ENCODE measurements at regions not wholly inside any gene's neighbourhood (a gene's known extent, or its start where the extent isn't known, plus 50 kb on each side); places are given as distances from the start of the nearest gene placed in this dataset.

- no peak overlapping the region for H3K27ac Mint-ChIP-seq (ENCODE audit: unreplicated experiment)
- no peaks in the 10 kb centered on the region for H3K9me3 Mint-ChIP-seq (ENCODE audit: low read depth, unreplicated experiment)
- peaks cover 6% of the 10 kb centered on the region for H3K4me1 Mint-ChIP-seq (ENCODE audit: low read depth, unreplicated experiment)
- CTCF ChIA-PET = no interaction called here
- BruUV-seq (replicated peaks) = no TSS peak
- intact Hi-C loops (cut with micrococcal nuclease; ENCODE audit: unreplicated experiment) = no loop called here
- H3K27me3 Mint-ChIP-seq (ENCODE audit: unreplicated experiment) = no peaks in the 10 kb centered on the region
- H3K4me3 Mint-ChIP-seq (ENCODE audit: low read depth, unreplicated experiment) = no peak overlapping the region
- no peaks in the 10 kb centered on the region for H3K36me3 Mint-ChIP-seq (ENCODE audit: insufficient read depth, unreplicated experiment)
- no peak for DNase-seq
- no peak for TF ChIP-seq CTCF (IDR thresholded peaks at IDR 0.05; ENCODE audit: unreplicated experiment)
Measured at GRCh38 chr15:36364377-36364776, 215.0 kb upstream of the CDIN1 start.

- TF ChIP-seq CTCF (IDR thresholded peaks at IDR 0.05; ENCODE audit: unreplicated experiment) = no peak
- BruUV-seq (replicated peaks) = no TSS peak
- intact Hi-C loops (cut with micrococcal nuclease; ENCODE audit: unreplicated experiment) = no loop called here
- no peaks in the 10 kb centered on the region for H3K36me3 Mint-ChIP-seq (ENCODE audit: insufficient read depth, unreplicated experiment)
- peaks cover 8% of the 10 kb centered on the region for H3K4me1 Mint-ChIP-seq (ENCODE audit: low read depth, unreplicated experiment)
- H3K27me3 Mint-ChIP-seq (ENCODE audit: unreplicated experiment) = no peaks in the 10 kb centered on the region
- CTCF ChIA-PET = no interaction called here
- H3K27ac Mint-ChIP-seq (ENCODE audit: unreplicated experiment) = no peak overlapping the region
- no peak overlapping the region for H3K4me3 Mint-ChIP-seq (ENCODE audit: low read depth, unreplicated experiment)
- H3K9me3 Mint-ChIP-seq (ENCODE audit: low read depth, unreplicated experiment) = no peaks in the 10 kb centered on the region
- DNase-seq = no peak
Measured at GRCh38 chr15:36365963-36366362, 213.5 kb upstream of the CDIN1 start.

DNA sequence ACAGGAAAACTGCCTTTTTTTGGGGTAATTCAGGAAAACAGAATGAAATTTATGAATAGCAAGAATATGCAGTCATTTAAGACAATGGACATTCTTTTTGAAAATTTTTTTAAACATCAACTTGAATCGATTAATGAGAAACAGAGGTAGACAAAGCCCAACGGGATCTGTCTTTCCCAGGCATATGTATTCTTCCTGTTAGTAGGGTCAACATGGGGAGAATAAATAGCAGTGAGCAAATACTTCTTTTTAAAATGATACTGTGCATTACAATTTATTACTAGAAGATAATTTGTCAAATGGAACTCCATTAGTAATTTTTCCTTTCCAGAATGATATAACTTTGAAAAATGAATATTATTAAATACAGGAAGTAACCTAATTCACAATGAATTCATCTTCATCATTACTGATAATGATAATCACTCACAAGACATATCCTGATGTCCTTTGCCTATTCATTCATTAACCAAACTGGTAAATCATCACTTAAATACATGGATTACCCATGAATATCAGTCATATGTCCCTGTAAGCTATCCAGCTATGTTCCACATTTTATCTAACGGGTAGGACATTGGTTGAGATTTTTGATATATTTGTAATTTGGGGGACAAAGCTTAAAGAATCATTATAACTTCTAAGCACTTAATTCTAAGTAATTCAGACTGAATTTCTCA lies 209.2 kb upstream of the CDIN1 start:
- H3K27ac Mint-ChIP-seq (ENCODE audit: unreplicated experiment) = no peak overlapping the region
- CTCF ChIA-PET = no interaction called here
- H3K4me3 Mint-ChIP-seq (ENCODE audit: low read depth, unreplicated experiment) = no peak overlapping the region
- no peaks in the 10 kb centered on the region for H3K9me3 Mint-ChIP-seq (ENCODE audit: low read depth, unreplicated experiment)
- H3K36me3 Mint-ChIP-seq (ENCODE audit: insufficient read depth, unreplicated experiment) = no peaks in the 10 kb centered on the region
- no TSS peak for BruUV-seq (replicated peaks)
- no peak for DNase-seq
- H3K27me3 Mint-ChIP-seq (ENCODE audit: unreplicated experiment) = no peaks in the 10 kb centered on the region
- TF ChIP-seq CTCF (IDR thresholded peaks at IDR 0.05; ENCODE audit: unreplicated experiment) = no peak
- intact Hi-C loops (cut with micrococcal nuclease; ENCODE audit: unreplicated experiment) = no loop called here
- H3K4me1 Mint-ChIP-seq (ENCODE audit: low read depth, unreplicated experiment) = peaks cover 8% of the 10 kb centered on the region

GRCh38 chr15:36370731-36371112 lies 208.7 kb upstream of the CDIN1 start:
- Mint-ChIP-seq H3K27me3 (ENCODE audit: unreplicated experiment) (no peaks in the 10 kb centered on the region), H3K4me3 (ENCODE audit: low read depth, unreplicated experiment) (no peak overlapping the region), H3K36me3 (ENCODE audit: insufficient read depth, unreplicated experiment) (no peaks in the 10 kb centered on the region), H3K9me3 (ENCODE audit: low read depth, unreplicated experiment) (no peaks in the 10 kb centered on the region), H3K4me1 (ENCODE audit: low read depth, unreplicated experiment) (peaks cover 8% of the 10 kb centered on the region), H3K27ac (ENCODE audit: unreplicated experiment) (no peak overlapping the region)
- no TSS peak for BruUV-seq (replicated peaks)
- no peak for DNase-seq
- TF ChIP-seq CTCF (IDR thresholded peaks at IDR 0.05; ENCODE audit: unreplicated experiment) = no peak
- intact Hi-C loops (cut with micrococcal nuclease; ENCODE audit: unreplicated experiment) = no loop called here
- CTCF ChIA-PET = no interaction called here

Data from Calu3 (cell line).